GM13976 (cell line): ENCODE measurements at regions not wholly inside any gene's neighbourhood (a gene's known extent, or its start where the extent isn't known, plus 50 kb on each side); places are given as distances from the start of the nearest gene placed in this dataset.
"Not testable (repeated sequence)": the region's sequence is repeated elsewhere in the genome, so short reads cannot be mapped to it uniquely, and the experiment has no call there.

Source experiments
- DNase-seq: peaks from one replicate; pipeline ENCODE4 v3.0.0; 2012; ENCODE audit warnings: low spot score
- in situ Hi-C: fragments of 300-500 bp; cut with MboI; formaldehyde crosslinking; loops from one replicate; pipeline ENCODE4 v1.12.0; 2022; ENCODE audit warnings: low sequenced_read_pairs, mixed read lengths, inconsistent platforms; ENCODE audit not compliant: unreplicated experiment
- TF ChIP-seq, protein P1 (sequence below): IDR thresholded peaks from 2 replicates; pipeline ENCODE4 v1.5.1; 2012; ENCODE audit warnings: borderline replicate concordance, mild to moderate bottlenecking; ENCODE audit not compliant: insufficient read depth; ENCODE audit errors: extremely low read depth, missing control alignments, control extremely low read depth

DNA sequence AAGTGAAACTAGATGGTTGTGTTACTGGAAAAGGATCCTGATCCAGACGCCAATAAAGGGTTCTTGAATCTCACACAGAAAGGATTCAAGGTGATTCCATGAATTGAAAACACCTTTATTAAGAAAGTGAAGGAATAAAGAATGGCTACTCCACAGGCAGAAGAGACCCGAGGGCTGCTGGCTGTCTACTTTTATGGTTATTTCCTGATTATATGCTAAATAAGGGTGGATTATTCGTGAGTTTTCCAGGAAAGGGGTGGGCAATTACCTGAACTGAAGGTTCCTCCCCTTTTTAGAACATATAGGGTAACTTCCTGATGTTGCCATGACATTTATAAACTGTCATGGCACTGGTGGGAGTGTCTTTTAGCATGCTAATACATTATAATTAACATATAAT lies 50.9 kb upstream of the WARS2 start:
- in situ Hi-C loops, result no loop called here
- TF ChIP-seq, protein P1, sequence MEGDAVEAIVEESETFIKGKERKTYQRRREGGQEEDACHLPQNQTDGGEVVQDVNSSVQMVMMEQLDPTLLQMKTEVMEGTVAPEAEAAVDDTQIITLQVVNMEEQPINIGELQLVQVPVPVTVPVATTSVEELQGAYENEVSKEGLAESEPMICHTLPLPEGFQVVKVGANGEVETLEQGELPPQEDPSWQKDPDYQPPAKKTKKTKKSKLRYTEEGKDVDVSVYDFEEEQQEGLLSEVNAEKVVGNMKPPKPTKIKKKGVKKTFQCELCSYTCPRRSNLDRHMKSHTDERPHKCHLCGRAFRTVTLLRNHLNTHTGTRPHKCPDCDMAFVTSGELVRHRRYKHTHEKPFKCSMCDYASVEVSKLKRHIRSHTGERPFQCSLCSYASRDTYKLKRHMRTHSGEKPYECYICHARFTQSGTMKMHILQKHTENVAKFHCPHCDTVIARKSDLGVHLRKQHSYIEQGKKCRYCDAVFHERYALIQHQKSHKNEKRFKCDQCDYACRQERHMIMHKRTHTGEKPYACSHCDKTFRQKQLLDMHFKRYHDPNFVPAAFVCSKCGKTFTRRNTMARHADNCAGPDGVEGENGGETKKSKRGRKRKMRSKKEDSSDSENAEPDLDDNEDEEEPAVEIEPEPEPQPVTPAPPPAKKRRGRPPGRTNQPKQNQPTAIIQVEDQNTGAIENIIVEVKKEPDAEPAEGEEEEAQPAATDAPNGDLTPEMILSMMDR, result no peak
- DNase-seq, result no peak

DNA sequence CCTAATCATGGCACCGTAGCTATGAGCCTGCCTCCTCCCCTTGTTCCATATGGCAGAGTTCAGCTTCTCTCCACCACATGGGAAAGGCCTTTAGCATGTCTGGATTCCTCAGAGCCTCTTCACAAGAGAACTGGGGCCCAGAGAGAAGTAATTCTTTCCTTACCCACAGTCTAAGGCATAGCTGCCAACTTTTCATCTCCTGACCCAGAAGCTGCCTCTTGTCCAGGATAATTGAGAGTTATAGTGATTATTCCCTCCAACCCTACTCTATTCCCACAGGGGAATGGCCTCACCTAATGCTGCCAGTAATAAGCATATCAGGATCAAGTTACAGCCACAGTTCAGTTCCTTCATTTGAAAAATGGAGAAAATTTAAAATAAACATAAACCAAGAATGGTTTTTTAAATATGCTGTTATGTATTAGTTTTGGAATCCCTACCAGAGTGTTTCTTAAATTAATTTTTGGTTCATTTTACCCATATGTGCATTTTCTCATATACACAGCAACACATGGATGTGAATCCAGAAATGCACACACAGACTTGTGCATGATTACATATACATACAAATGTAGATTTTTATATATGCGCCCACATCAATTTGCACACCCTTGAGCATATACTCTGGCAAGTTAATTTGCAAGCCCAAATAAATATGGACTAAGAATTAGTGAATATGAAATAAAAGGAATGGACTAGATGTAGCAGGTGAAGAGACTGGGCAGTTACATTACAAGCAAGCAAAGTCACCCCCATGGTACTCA lies 63.9 kb upstream of the WARS2 start:
- TF ChIP-seq, protein P1, result no peak
- DNase-seq, result no peak
- in situ Hi-C loops, result no loop called here

DNA sequence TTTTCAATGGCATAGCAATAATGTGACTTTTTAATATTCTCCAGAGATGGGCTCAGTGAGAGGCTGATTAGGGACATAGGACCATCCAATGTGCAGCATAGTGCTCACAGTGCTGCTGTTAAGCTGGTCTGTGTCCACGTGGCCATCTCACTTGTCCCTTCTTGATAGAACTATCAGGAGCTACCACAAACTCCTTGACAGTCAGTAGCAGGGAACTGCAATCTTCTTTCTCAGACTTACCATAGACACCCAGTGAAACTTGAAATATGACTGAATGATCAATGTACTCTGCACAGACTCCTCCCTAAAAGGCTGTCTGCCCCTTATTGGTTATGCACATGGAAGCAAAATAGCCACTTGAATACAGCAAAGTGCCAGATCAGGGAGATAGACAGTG lies 64.5 kb upstream of the WARS2 start:
- in situ Hi-C loops, result no loop called here
- TF ChIP-seq, protein P1, result no peak
- DNase-seq, result no peak

DNA sequence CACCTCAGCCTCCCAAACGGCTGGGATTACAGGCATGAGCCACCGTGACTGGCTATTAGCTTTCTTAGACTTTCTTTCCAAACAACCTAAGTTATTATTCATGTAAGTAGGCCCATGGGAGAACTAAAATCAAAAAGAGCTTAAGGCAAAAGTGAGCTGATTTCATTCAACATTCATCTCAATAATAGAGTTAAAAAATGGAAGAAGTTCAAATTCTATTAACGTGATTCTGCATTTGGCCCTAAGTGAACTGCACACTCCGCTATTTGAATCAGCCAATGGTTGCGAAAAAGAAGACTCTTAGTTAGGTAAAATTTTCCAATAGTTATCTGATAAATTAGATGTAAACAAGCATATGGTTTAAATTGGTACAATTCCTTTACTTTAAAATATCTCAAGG lies 68.6 kb upstream of the WARS2 start:
- TF ChIP-seq, protein P1, result no peak
- in situ Hi-C loops, result no loop called here
- DNase-seq, result no peak

DNA sequence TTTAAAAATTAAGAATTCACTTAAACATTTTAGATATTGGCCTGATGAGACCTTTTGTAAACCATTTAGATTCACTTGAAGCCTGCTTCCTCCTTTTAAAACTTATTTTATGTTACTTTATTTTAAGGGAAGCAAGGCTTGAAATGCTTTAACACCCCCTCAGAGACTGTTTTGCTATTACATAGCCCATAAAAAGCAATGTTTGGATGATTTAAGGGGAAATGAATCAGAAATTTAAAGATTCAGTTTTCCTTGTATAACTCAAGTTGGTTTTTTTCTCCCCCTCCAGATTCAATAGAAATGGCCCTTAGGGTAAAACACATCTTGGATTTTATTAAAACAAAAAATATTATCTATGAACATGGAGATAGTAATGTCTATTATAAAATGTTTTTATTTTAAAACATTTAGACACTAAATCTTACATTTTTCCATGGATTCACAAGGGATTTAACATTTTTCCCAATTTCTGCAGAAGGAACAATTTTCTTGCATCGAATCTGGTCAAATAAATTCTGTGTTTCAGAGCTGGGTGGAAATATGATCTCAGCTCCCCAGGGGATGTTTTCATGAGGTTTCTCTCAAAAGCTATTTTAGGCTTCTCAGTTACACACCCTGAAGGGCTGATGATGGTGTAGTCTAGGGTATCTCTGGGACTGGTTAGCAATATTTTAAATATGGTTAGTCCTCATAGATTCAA lies 69.3 kb upstream of the WARS2 start:
- in situ Hi-C loops, result no loop called here
- DNase-seq, result no peak
- TF ChIP-seq, protein P1, result no peak

DNA sequence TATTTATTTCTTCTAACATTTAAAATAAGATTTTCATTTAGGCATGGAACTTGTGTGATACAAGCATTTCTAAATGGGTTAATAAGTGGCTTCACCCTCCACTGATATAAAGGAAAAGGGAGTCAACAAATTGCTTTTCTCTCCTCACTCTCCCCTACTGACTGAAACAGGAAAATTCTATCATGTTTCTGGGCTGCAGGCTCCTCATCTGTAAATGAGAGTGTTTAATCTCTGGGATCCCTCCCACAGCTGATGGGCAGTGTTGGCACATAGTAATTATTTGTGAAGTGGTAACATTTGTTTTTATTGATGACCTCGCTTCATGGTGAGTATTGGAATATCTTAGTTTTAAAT lies 69.8 kb upstream of the WARS2 start:
- TF ChIP-seq, protein P1, result no peak
- in situ Hi-C loops, result no loop called here

DNA sequence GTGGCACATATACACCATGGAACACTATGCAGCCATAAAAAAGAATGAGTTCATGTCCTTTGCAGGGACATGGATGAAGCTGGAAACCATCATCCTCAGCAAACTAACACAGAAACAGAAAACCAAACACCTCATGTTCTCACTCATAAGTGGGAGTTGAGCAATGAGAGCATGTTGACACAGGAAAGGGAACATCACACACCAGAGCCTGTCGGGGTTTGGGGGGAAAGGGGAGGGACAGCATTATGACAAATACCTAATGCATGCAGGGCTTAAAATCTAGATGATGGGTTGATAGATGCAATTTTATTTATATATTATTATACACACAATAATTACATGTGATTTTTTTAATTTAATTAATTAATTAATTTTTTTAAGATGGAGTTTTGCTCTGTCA lies 72.8 kb upstream of the WARS2 start:
- DNase-seq, in situ Hi-C loops: not testable (repeated sequence)

More for the DNA sequence above, 69.8 kb upstream of the WARS2 start:
- DNase-seq, result no peak

DNA sequence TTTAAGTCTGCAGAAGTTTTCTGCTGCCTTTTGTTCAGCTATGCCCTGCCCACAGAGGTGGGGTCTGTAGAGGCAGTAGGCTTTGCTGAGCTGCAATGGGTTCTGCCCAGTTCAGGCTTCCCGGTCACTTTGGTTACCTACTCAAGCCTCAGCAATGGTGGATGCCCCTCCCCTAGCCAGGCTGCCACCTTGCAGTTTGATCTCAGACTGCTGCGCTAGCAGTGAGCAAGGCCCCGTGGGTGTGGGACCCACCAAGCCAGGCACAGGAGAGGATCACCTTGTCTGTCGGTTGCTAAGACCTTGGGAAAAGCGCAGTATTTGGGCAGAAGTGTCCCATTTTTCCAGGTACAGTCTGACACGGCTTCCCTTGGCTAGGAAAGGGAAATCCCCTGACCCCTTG lies 74.5 kb upstream of the WARS2 start:
- in situ Hi-C loops, result not testable (repeated sequence)

More for the DNA sequence above, 74.5 kb upstream of the WARS2 start:
- not testable (repeated sequence) for DNase-seq
